Effector memory CD8-positive, alpha-beta T cell (primary cell): ENCODE measurements at regions not wholly inside any gene's neighbourhood (a gene's known extent, or its start where the extent isn't known, plus 50 kb on each side); places are given as distances from the start of the nearest gene placed in this dataset.

Source experiments
- ATAC-seq: fragments of 150-1000 bp; cut with Tn5 transposase; replicated peaks from 2 replicates; pipeline ENCODE4 v1.10.0; 2021; ENCODE audit warnings: mild to moderate bottlenecking, moderate library complexity
- DNase-seq, 3 experiments: peaks; one replicate each; pipeline ENCODE4 v3.0.0; 2021
- H3K27ac Mint-ChIP-seq, 2 donors: one replicate each; pipeline ENCODE4 v1.8.0; 2022; ENCODE audit warnings: mild to moderate bottlenecking in 2 of 2, mixed read lengths in 2 of 2, moderate library complexity in 2 of 2
- H3K27me3 Mint-ChIP-seq, 2 donors: one replicate each; pipeline ENCODE4 v1.8.0; 2022; ENCODE audit warnings: mixed read lengths in 2 of 2
- H3K36me3 Mint-ChIP-seq: one replicate; pipeline ENCODE4 v1.8.0; 2022; ENCODE audit warnings: mild to moderate bottlenecking, moderate library complexity, mixed read lengths; ENCODE audit not compliant: insufficient read depth
- H3K4me1 Mint-ChIP-seq, 2 donors: one replicate each; pipeline ENCODE4 v1.8.0; 2022; ENCODE audit warnings: low read depth in 2 of 2, mixed read lengths in 2 of 2
- H3K4me3 Mint-ChIP-seq, 2 donors: one replicate each; pipeline ENCODE4 v1.8.0; 2022; ENCODE audit warnings: mild to moderate bottlenecking in 2 of 2, mixed read lengths in 2 of 2, moderate library complexity in 2 of 2
- H3K9me3 Mint-ChIP-seq, 2 donors: one replicate each; pipeline ENCODE4 v1.8.0; 2022; ENCODE audit warnings: mixed read lengths in 2 of 2

GRCh38 chr2:57550912-57551311 is 495.7 kb upstream of the VRK2 start:
- Mint-ChIP-seq H3K4me1 (peaks cover 0 to 3% of the 10 kb centered on the region in 2 donors), H3K9me3 (peaks cover 15 to 25% of the 10 kb centered on the region in 2 donors), H3K4me3 (no peak overlapping the region), H3K27ac (no peak overlapping the region), H3K36me3 (no peaks in the 10 kb centered on the region), H3K27me3 (no peaks in the 10 kb centered on the region)
- no peak for DNase-seq
- no peak for ATAC-seq

- Mint-ChIP-seq H3K9me3 (peaks cover 9 to 12% of the 10 kb centered on the region in 2 donors), H3K27ac (no peak overlapping the region), H3K4me1 (no peaks in the 10 kb centered on the region), H3K36me3 (no peaks in the 10 kb centered on the region), H3K27me3 (no peaks in the 10 kb centered on the region), H3K4me3 (no peak overlapping the region)
- no peak for ATAC-seq
- no peak for DNase-seq
Measured at GRCh38 chr2:57552885-57553284, 493.7 kb upstream of the VRK2 start.

GRCh38 chr2:57554348-57554747 is 492.3 kb upstream of the VRK2 start:
- H3K4me3 Mint-ChIP-seq: no peak overlapping the region
- no peak for DNase-seq
- H3K9me3 Mint-ChIP-seq: peaks cover 9 to 12% of the 10 kb centered on the region in 2 donors
- no peaks in the 10 kb centered on the region for H3K4me1 Mint-ChIP-seq
- H3K27ac Mint-ChIP-seq: no peak overlapping the region
- no peak for ATAC-seq
- no peaks in the 10 kb centered on the region for H3K27me3 Mint-ChIP-seq
- H3K36me3 Mint-ChIP-seq: no peaks in the 10 kb centered on the region

DNA sequence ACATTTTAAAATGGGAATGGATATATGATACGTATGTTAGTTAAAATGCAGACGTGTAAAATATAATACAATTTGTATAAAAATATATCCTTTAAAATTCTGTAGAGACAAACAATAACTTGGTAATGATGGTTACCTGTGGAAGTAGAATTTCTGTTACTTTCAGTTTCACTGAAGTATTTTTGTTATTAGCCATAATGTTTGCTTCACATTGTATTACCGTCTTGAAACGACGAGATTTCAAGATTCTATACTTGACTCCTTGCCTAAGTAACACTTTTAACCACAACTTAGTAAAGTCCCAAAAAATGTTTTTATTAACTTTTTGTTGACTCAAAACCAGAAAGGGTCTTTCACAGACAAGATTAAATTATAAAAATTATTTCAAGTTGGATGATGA is 488.3 kb upstream of the VRK2 start:
- no peak overlapping the region for H3K4me3 Mint-ChIP-seq
- no peak for ATAC-seq
- no peaks in the 10 kb centered on the region for H3K4me1 Mint-ChIP-seq
- H3K36me3 Mint-ChIP-seq: no peaks in the 10 kb centered on the region
- no peaks in the 10 kb centered on the region for H3K27me3 Mint-ChIP-seq
- DNase-seq: no peak
- peaks cover 0 to 6% of the 10 kb centered on the region in 2 donors for H3K9me3 Mint-ChIP-seq
- no peak overlapping the region for H3K27ac Mint-ChIP-seq

- Mint-ChIP-seq H3K36me3 (no peaks in the 10 kb centered on the region), H3K4me1 (no peaks in the 10 kb centered on the region), H3K4me3 (no peak overlapping the region), H3K27me3 (no peaks in the 10 kb centered on the region), H3K27ac (no peak overlapping the region), H3K9me3 (peaks cover 5 to 16% of the 10 kb centered on the region in 2 donors)
- DNase-seq (no peak), ATAC-seq (no peak)
Measured at GRCh38 chr2:57562495-57562894, 484.1 kb upstream of the VRK2 start.

DNA sequence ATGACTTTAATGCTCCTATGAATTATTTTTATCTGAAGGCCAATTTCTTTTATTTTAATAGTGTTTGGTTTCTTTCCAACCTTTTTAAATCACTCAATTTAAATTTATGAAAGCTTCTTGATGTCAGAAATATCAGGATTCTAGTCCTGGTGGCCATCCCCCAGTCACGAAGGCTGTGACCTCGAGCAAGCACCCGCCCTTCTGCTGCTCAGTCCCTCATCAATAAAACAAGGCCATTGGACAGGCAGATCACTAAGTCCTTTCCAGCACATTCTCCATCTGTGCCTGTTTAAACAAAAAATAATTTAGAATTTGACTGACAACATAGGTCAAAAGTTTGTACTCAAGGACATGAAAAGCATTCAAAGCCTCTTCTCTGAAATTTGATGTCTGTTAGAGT is 483.6 kb upstream of the VRK2 start:
- Mint-ChIP-seq H3K27me3 (no peaks in the 10 kb centered on the region), H3K36me3 (no peaks in the 10 kb centered on the region), H3K4me1 (no peaks in the 10 kb centered on the region), H3K9me3 (peaks cover 5 to 16% of the 10 kb centered on the region in 2 donors), H3K27ac (no peak overlapping the region), H3K4me3 (no peak overlapping the region)
- DNase-seq (no peak), ATAC-seq (no peak)

DNA sequence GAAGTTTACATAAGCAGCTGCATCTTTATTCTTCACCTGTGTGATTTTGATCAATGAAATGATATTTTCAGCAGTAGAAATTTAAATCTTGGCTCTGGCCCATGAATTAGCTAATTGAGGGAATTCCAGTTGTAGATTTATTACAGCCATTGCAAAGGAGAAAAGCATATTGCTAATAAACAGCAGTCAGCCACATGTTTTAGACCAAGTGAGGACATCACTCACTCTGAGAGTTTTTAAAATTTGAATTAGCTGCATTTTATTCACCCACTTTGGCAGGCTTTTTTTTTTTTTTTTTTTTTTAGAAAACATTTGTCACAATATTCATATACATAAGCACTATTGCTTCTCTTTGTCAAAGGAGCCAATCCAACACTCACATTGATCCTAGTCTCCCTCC is 479.4 kb upstream of the VRK2 start:
- H3K27ac Mint-ChIP-seq: no peak overlapping the region

DNA sequence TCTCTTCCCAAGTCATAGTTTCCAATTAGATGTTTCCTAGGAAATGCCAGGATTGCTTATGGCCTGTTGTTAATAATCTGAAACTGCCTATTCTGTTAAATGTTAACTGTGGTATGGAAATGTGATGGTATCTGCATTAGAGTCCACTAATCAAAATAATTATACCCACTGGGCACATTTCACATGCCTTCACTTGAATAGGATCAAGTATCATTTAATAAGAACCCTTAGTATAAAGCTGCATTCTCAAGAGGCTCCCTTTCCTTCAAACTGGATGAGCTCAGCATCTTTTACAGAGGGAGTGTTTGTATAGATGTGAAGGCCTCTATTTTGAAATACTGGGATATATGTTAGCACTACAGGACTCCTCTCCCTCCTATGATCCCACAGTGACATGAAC is 477.2 kb upstream of the VRK2 start:
- Mint-ChIP-seq H3K36me3 (no peaks in the 10 kb centered on the region), H3K9me3 (peaks cover 11 to 35% of the 10 kb centered on the region in 2 donors), H3K27me3 (no peaks in the 10 kb centered on the region), H3K27ac (no peak overlapping the region), H3K4me1 (no peaks in the 10 kb centered on the region), H3K4me3 (no peak overlapping the region)
- no peak for ATAC-seq
- DNase-seq: no peak

More for the DNA sequence above, 479.4 kb upstream of the VRK2 start:
- Mint-ChIP-seq H3K4me1 (no peaks in the 10 kb centered on the region), H3K4me3 (no peak overlapping the region), H3K9me3 (peaks cover 12 to 34% of the 10 kb centered on the region in 2 donors), H3K27me3 (no peaks in the 10 kb centered on the region), H3K36me3 (no peaks in the 10 kb centered on the region)
- ATAC-seq (no peak), DNase-seq (no peak)

GRCh38 chr2:57570961-57571360 is 475.6 kb upstream of the VRK2 start:
- no peak for DNase-seq
- no peaks in the 10 kb centered on the region for H3K27me3 Mint-ChIP-seq
- H3K4me1 Mint-ChIP-seq: no peaks in the 10 kb centered on the region
- H3K9me3 Mint-ChIP-seq: peaks cover 9 to 31% of the 10 kb centered on the region in 2 donors
- no peak overlapping the region for H3K27ac Mint-ChIP-seq
- no peaks in the 10 kb centered on the region for H3K36me3 Mint-ChIP-seq
- no peak overlapping the region for H3K4me3 Mint-ChIP-seq
- ATAC-seq: no peak

DNA sequence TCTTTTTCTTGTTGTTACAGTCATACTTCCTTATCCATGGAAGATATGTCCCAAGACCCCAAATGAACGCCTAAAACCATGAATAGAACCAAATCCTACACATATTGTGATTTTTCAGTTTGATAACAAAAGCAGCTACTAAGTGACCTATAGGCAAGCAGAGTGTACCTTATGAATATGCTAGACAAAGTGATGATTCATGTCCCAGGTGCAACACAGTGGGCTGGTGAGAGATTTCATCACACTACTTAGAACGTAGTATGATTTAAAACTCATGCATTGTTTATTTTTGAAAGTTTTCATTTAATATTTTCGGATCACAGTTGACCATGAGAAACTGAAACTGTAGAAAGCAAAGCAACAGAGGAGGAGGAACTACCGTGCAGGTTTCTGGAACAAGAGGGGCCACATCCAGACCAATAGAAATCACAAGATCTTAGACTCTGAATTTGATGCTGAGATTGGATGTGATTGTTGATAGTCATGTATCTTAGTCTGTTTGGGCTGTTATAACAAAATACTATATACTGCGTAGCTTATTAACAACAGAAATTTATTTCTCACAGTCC is 470.8 kb upstream of the VRK2 start:
- Mint-ChIP-seq H3K4me3 (no peak overlapping the region), H3K9me3 (peaks cover 4 to 22% of the 10 kb centered on the region in 2 donors), H3K27ac (no peak overlapping the region), H3K36me3 (no peaks in the 10 kb centered on the region), H3K4me1 (no peaks in the 10 kb centered on the region), H3K27me3 (no peaks in the 10 kb centered on the region)
- DNase-seq (no peak), ATAC-seq (no peak)

- no peaks in the 10 kb centered on the region for H3K27me3 Mint-ChIP-seq
- no peak for ATAC-seq
- no peak overlapping the region for H3K27ac Mint-ChIP-seq
- H3K36me3 Mint-ChIP-seq: no peaks in the 10 kb centered on the region
- H3K4me3 Mint-ChIP-seq: no peak overlapping the region
- H3K4me1 Mint-ChIP-seq: no peaks in the 10 kb centered on the region
- no peak for DNase-seq
- H3K9me3 Mint-ChIP-seq: peaks cover 1 to 14% of the 10 kb centered on the region in 2 donors
Measured at GRCh38 chr2:57576983-57577382, 469.6 kb upstream of the VRK2 start.

GRCh38 chr2:57597940-57598339 is 448.7 kb upstream of the VRK2 start:
- Mint-ChIP-seq H3K4me1 (no peaks in the 10 kb centered on the region), H3K36me3 (no peaks in the 10 kb centered on the region), H3K27ac (no peak overlapping the region), H3K27me3 (no peaks in the 10 kb centered on the region), H3K4me3 (no peak overlapping the region), H3K9me3 (peaks cover 14 to 24% of the 10 kb centered on the region in 2 donors)
- ATAC-seq (no peak), DNase-seq (no peak)

DNA sequence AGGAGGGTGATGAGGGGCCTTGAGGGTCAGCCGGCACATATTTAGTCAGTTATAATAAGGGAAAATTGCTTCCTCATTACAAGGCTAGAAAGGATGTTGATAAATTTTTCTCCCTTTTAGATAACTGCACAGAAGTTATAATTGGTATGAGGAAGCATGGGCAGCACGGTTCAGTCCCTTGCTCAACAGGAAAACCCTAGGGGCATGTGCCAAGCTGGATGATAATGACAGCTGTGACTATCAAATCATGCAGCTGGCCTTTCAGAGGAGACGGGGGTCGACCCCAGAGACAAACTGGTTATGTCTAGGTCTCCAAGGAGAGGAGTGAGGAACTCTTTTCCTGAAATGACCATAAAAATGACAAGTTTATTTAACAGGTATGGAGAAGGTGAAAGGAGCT is 448.1 kb upstream of the VRK2 start:
- Mint-ChIP-seq H3K27me3 (no peaks in the 10 kb centered on the region), H3K4me3 (no peak overlapping the region), H3K36me3 (no peaks in the 10 kb centered on the region), H3K27ac (no peak overlapping the region), H3K9me3 (peaks cover 14 to 24% of the 10 kb centered on the region in 2 donors), H3K4me1 (no peaks in the 10 kb centered on the region)
- ATAC-seq (no peak), DNase-seq (no peak)

- Mint-ChIP-seq H3K4me3 (no peak overlapping the region), H3K9me3 (peaks cover 9 to 18% of the 10 kb centered on the region in 2 donors), H3K36me3 (no peaks in the 10 kb centered on the region), H3K27me3 (no peaks in the 10 kb centered on the region), H3K27ac (no peak overlapping the region), H3K4me1 (no peaks in the 10 kb centered on the region)
- ATAC-seq (no peak), DNase-seq (no peak)
Measured at GRCh38 chr2:57602733-57603132, 443.9 kb upstream of the VRK2 start.

GRCh38 chr2:57614988-57615387 is 431.6 kb upstream of the VRK2 start:
- no peak overlapping the region for H3K4me3 Mint-ChIP-seq
- H3K36me3 Mint-ChIP-seq: no peaks in the 10 kb centered on the region
- no peaks in the 10 kb centered on the region for H3K27me3 Mint-ChIP-seq
- no peak overlapping the region for H3K27ac Mint-ChIP-seq
- peaks cover 2 to 11% of the 10 kb centered on the region in 2 donors for H3K9me3 Mint-ChIP-seq
- DNase-seq: no peak
- H3K4me1 Mint-ChIP-seq: no peaks in the 10 kb centered on the region
- no peak for ATAC-seq
